Bronchial epithelial cell (primary cell): ENCODE measurements at regions not wholly inside any gene's neighbourhood (a gene's known extent, or its start where the extent isn't known, plus 50 kb on each side); places are given as distances from the start of the nearest gene placed in this dataset.
A peak's percentile ranks its signal among the peaks of the same experiment; 100 is the strongest.
"Not testable (repeated sequence)": the region's sequence is repeated elsewhere in the genome, so short reads cannot be mapped to it uniquely, and the experiment has no call there.

Experiments used
- DNase-seq: peaks from one replicate; pipeline ENCODE4 v3.0.0-alpha.2; 2010; ENCODE audit warnings: low read depth
- FAIRE-seq: peaks from 2 replicates; lab custom pipeline; 2011; peaks lifted over from hg19 to GRCh38; lab: Jason Lieb, UNC
- H3K27me3 ChIP-seq: 2 replicates; pipeline ENCODE4 v1.5.1; 2011; ENCODE audit warnings: low read length; ENCODE audit not compliant: control insufficient read depth, insufficient read depth
- H3K36me3 ChIP-seq: 2 replicates; pipeline ENCODE4 v1.5.1; 2011; ENCODE audit warnings: low read length; ENCODE audit not compliant: control insufficient read depth, insufficient read depth
- H3K4me3 ChIP-seq: 2 replicates; pipeline ENCODE4 v1.5.1; 2011; ENCODE audit warnings: mild to moderate bottlenecking, low read depth, low read length, control low read depth
- TF ChIP-seq, protein P1 (sequence below): IDR thresholded peaks from 2 replicates; pipeline ENCODE4 v1.5.1; 2011; ENCODE audit warnings: mild to moderate bottlenecking, moderate library complexity, low read length, control low read depth, inconsistent platforms; ENCODE audit not compliant: insufficient read depth, severe bottlenecking

DNA sequence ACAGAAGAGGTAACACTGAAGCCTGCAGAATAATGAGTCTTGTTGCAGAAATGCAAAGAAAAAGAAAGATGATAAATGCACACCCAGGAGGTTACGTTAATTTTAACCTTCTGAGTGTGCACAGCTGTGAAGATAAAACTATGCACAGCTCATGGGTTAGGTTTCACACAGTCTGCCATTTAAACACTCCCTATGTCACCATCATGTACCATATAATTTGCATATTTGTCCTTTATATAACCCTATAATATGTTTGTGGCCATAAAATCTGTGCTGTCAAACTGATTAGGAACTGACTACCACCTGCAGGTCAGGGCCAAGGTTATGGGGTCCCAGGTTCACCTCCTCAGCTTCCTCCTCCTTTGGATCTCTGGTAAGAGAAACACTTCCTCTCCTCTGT, 205.5 kb downstream of the RPIA start:
- no peak for DNase-seq

DNA sequence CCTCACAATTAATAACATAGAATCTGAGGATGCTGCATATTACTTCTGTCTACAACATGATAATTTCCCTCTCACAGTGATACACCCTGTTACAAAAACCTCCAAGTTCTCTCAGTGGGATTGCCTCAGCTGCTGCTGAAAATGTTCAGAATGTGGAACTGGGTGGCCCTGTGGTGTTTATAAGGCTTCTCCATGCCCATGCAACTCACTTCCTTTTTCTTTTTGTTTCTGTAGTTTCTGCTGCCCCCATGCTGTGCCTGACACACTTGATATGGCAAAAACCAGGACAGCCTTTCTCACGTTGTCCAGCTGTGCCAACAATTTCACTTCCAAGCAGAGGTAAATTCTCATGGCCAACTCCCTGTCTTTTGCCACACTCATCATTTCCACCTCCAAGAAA, 206.2 kb downstream of the RPIA start:
- Histone ChIP-seq H3K27me3 (no peaks in the 10 kb centered on the region), H3K36me3 (no peaks in the 10 kb centered on the region), H3K4me3 (no peak overlapping the region)
- TF ChIP-seq, protein P1, sequence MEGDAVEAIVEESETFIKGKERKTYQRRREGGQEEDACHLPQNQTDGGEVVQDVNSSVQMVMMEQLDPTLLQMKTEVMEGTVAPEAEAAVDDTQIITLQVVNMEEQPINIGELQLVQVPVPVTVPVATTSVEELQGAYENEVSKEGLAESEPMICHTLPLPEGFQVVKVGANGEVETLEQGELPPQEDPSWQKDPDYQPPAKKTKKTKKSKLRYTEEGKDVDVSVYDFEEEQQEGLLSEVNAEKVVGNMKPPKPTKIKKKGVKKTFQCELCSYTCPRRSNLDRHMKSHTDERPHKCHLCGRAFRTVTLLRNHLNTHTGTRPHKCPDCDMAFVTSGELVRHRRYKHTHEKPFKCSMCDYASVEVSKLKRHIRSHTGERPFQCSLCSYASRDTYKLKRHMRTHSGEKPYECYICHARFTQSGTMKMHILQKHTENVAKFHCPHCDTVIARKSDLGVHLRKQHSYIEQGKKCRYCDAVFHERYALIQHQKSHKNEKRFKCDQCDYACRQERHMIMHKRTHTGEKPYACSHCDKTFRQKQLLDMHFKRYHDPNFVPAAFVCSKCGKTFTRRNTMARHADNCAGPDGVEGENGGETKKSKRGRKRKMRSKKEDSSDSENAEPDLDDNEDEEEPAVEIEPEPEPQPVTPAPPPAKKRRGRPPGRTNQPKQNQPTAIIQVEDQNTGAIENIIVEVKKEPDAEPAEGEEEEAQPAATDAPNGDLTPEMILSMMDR, result no peak
- FAIRE-seq (peak; percentile 7), DNase-seq (no peak)

More for the DNA sequence above, 205.5 kb downstream of the RPIA start:
- Histone ChIP-seq H3K36me3 (no peaks in the 10 kb centered on the region), H3K27me3 (no peaks in the 10 kb centered on the region), H3K4me3 (no peak overlapping the region)
- TF ChIP-seq, protein P1, result no peak
- no peak for FAIRE-seq

DNA sequence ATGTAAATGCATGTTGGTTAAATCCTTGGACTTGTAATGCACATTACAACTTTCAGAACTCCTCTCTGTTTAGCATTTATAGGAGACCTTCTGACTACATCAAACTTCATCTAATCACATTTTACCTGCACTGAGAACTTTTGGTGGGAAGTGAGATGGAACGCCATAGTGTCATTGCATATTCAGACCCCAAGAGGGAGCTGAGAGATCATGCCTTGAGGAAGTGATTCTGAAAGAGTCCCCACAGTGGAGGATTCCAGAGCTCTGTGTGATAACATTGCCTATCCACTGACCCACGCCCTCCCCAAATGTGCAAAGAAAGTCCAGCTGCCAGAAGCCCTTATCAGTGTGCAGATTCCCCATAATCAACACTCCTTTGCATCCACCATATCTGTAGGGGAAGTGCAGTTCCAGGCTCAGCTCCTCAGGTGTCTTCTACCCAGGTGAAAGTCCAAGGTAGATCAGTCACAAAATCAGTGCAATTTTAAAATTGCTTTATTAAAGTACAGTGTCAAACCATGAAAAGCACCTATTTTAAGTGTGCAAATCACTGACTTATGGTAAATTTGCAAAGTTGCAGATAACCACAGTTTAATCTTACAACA, 212.4 kb downstream of the RPIA start:
- no peaks in the 10 kb centered on the region for H3K36me3 ChIP-seq
- no peaks in the 10 kb centered on the region for H3K27me3 ChIP-seq
- no peak overlapping the region for H3K4me3 ChIP-seq
- FAIRE-seq (peak; percentile 64), DNase-seq (peak; percentile 47)
- TF ChIP-seq, protein P1, result peak; percentile 63

DNA sequence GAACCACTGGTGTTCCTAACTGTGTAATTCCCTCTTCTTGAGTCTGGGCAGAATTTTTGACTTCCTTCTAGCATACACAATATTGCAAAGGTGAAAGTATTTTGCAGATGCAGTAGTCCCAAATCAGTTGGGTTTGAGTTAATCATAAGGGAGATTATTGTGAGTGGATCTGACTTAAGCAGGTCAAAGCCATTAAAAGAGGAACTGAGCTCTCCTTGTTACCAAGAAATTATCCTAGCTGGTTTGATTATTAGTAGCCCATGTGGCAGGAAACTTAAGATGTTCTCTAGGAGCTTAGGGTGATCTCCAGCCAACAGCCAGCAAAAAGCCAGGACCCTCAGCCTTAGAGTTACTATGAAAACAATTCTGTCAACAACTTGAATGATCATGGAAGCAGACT, 221.8 kb downstream of the RPIA start:
- no peak overlapping the region for H3K4me3 ChIP-seq
- no peaks in the 10 kb centered on the region for H3K36me3 ChIP-seq
- TF ChIP-seq, protein P1, result no peak
- no peaks in the 10 kb centered on the region for H3K27me3 ChIP-seq
- DNase-seq, result no peak
- FAIRE-seq, result no peak

DNA sequence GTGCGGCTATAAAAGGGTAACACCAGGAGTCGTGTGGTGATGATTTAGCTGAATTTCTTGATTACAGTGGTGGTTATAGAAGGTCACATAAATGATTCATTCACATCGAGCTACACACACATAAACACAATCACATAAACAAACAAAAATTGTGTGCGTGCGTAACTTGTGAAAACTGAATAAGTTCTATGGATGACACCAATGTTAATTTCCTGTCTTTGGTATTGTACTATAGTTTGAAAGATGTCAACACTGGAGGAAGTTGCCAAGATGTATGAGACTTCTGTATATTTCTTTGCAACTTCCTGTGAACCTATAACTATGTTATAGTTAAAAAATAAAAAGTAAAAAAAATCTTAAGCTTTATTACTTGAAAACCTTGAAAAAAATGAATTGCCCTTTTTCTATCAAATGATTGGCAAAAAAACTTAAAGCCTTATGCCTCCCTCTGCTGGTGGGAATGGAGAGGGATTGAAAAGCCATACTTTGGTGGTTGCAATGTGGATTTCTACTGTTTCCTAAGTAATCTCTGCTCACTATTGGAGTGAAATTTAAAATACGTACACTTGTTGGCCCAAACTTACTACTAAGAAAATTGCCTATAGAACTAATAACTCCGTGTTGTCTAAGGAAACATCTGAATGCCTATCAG, 227.7 kb downstream of the RPIA start:
- H3K4me3 ChIP-seq, result no peak overlapping the region
- no peaks in the 10 kb centered on the region for H3K27me3 ChIP-seq
- FAIRE-seq (no peak), DNase-seq (peak; percentile 21)
- TF ChIP-seq, protein P1, result peak; percentile 42
- no peaks in the 10 kb centered on the region for H3K36me3 ChIP-seq

DNA sequence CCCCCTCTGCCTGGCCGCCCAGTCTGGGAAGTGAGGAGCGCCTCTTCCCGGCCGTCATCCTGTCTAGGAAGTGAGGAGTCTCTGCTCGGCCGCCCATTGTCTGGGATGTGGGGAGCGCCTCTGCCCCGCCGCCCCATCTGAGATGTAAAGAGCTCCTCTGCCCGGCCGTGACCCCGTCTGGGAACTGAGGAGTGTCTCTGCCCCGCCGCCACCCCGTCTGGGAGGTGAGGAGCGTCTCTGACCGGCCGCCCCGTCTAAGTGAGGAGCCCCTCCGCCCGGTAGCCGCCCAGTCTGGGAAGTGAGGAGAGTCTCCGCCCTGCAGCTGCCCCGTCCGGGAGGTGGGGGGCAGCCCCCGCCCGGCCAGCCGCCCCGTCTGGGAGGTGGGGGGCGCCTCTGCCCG, 228.9 kb downstream of the RPIA start:
- not testable (repeated sequence) for DNase-seq, FAIRE-seq, H3K27me3 ChIP-seq, H3K36me3 ChIP-seq, H3K4me3 ChIP-seq
